ENCODE measurements at regions not wholly inside any gene's neighbourhood (a gene's known extent, or its start where the extent isn't known, plus 50 kb on each side); places are given as distances from the start of the nearest gene placed in this dataset.

GRCh38 chr7:152502813-152503790, 67.3 kb upstream of the KMT2C start:
- Histone ChIP-seq H3K56ac (ENCODE audit: extremely low read depth, insufficient read depth, low read length) (no peak overlapping the region), H3K79me1 (ENCODE audit: low read depth in 1 of 2, low read length in 2 of 2) (no peaks in the 10 kb centered on the region), H3K4ac (ENCODE audit: low read depth, low read length) (no peak overlapping the region), H3K9me1 (ENCODE audit: insufficient read depth, low read length) (no peaks in the 10 kb centered on the region), H3K18ac (ENCODE audit: low read depth, low read length) (no peak overlapping the region), H2BK5ac (ENCODE audit: low read depth, low read length, poor library complexity, severe bottlenecking) (no peak overlapping the region), H2AK5ac (ENCODE audit: low read depth, low read length) (no peak overlapping the region), H2AFZ (replicated peaks; ENCODE audit: low read length, poor library complexity) (no peak overlapping the region), H3K4me1 (ENCODE audit: control insufficient read depth, insufficient read depth, low read length) (no peaks in the 10 kb centered on the region), H2BK20ac (ENCODE audit: low read depth, low read length) (no peak overlapping the region), H3K14ac (replicated peaks; ENCODE audit: low read depth, low read length) (no peak overlapping the region), H3K9me3 (ENCODE audit: control insufficient read depth, insufficient read depth, low read length) (no peaks in the 10 kb centered on the region), H2BK120ac (ENCODE audit: low read depth, low read length) (no peak overlapping the region), H3K36me3 (ENCODE audit: control insufficient read depth, insufficient read depth, low read length) (no peaks in the 10 kb centered on the region), H3K23ac (ENCODE audit: low read depth, low read length) (no peak overlapping the region), H3K4me2 (ENCODE audit: low read depth, low read length) (no peak overlapping the region), H3K4me3 (ENCODE audit: insufficient read depth, low read depth, low read length) (no peak overlapping the region), H4K5ac (ENCODE audit: low read depth, low read length) (no peak overlapping the region), H2BK15ac (ENCODE audit: low read depth, low read length) (no peak overlapping the region), H3K9ac (ENCODE audit: low read depth, low read length) (no peak overlapping the region), H4K8ac (ENCODE audit: low read depth in 2 of 2, low read length in 2 of 2) (no peak overlapping the region), H4K20me1 (ENCODE audit: insufficient read depth, low read length) (no peaks in the 10 kb centered on the region), H3K27ac (ENCODE audit: insufficient read depth, low read length) (no peak overlapping the region), H2AK9ac (replicated peaks; ENCODE audit: low read depth, low read length, poor library complexity) (no peak overlapping the region), H3K27me3 (ENCODE audit: control insufficient read depth, insufficient read depth, low read length) (no peaks in the 10 kb centered on the region), H4K91ac (ENCODE audit: insufficient read depth, low read depth, low read length) (no peak overlapping the region)
- ChIA-PET CTCF (interaction anchor here (0.6 kb wide), 1 partner anchor 33 kb away, joined by 3 read pairs; no protein-coding TSS in a partner anchor), POLR2A (ENCODE audit: unreplicated experiment) (interaction anchor here (0.6 kb wide), 1 partner anchor 489 kb away, joined by 6 read pairs; no protein-coding TSS in a partner anchor)
- dilution Hi-C loops (cut with HindIII; ENCODE audit: low sequenced_read_pairs, unreplicated experiment) = no loop called here
- intact Hi-C loops (cut with micrococcal nuclease) = no loop called here
- TF ChIP-seq RFX5 (IDR thresholded peaks at IDR 0.05; ENCODE audit: low read depth, low read length) (no peak), ELK1 (IDR thresholded peaks at IDR 0.05; ENCODE audit: borderline replicate concordance, low read depth, low read length) (no peak), MAFK (IDR thresholded peaks at IDR 0.05; ENCODE audit: low read depth, low read length) (no peak), RCOR1 (IDR thresholded peaks at IDR 0.05; ENCODE audit: insufficient replicate concordance, low read length) (no peak), USF2 (IDR thresholded peaks at IDR 0.05; ENCODE audit: low read depth, low read length) (no peak), RAD21 (IDR thresholded peaks at IDR 0.05; ENCODE audit: low read length) (no peak), NFE2L2 (IDR thresholded peaks at IDR 0.05; ENCODE audit: low read depth, low read length) (no peak)
- no TSS peak for BruUV-seq (replicated peaks)
- ATAC-seq (ENCODE audit: low read depth) (no peak), DNase-seq (no peak)
- WGBS, 2 experiments (ENCODE audit: extremely low coverage in 2 of 2, insufficient read length in 1 of 2) = 57% methylated on average over 1 of the region's 13 CpGs; no CpG with 5 or more reads in 1 of the 2 experiments
- in situ Hi-C loops (cut with MboI; ENCODE audit: low sequenced_read_pairs) = no loop called here
